GM19438 (cell line): ENCODE measurements at regions not wholly inside any gene's neighbourhood (a gene's known extent, or its start where the extent isn't known, plus 50 kb on each side); places are given as distances from the start of the nearest gene placed in this dataset.
"Not testable (repeated sequence)": the region's sequence is repeated elsewhere in the genome, so short reads cannot be mapped to it uniquely, and the experiment has no call there.

Experiments
- ATAC-seq: cut with Tn5 transposase; IDR thresholded peaks from one replicate; pipeline ENCODE4 v1.9.1; 2021; ENCODE audit warnings: low read depth; ENCODE audit not compliant: unreplicated experiment

- no peak for ATAC-seq
Measured at GRCh38 chrX:42020225-42020624, 96.9 kb upstream of the CASK start.

GRCh38 chrX:42017971-42018370, 94.6 kb upstream of the CASK start:
- no peak for ATAC-seq

GRCh38 chrX:42000836-42001235, 77.5 kb upstream of the CASK start:
- ATAC-seq: no peak

- ATAC-seq: no peak
Measured at GRCh38 chrX:41984628-41985027, 61.3 kb upstream of the CASK start.

GRCh38 chrX:41982953-41983352, 59.6 kb upstream of the CASK start:
- no peak for ATAC-seq

GRCh38 chrX:41981481-41982013, 58.2 kb upstream of the CASK start:
- no peak for ATAC-seq

GRCh38 chrX:41974677-41975076, 51.3 kb upstream of the CASK start:
- ATAC-seq: not testable (repeated sequence)

GRCh38 chrX:41973208-41973607, 49.9 kb upstream of the CASK start:
- no peak for ATAC-seq
